ENCODE measurements at regions not wholly inside any gene's neighbourhood (a gene's known extent, or its start where the extent isn't known, plus 50 kb on each side); places are given as distances from the start of the nearest gene placed in this dataset.
"Not testable (repeated sequence)": the region's sequence is repeated elsewhere in the genome, so short reads cannot be mapped to it uniquely, and the experiment has no call there.

GRCh38 chr10:8174762-8175161, 120.3 kb downstream of the GATA3 start:
- no peak for DNase-seq

GRCh38 chr10:8177526-8177925, 123.0 kb downstream of the GATA3 start:
- DNase-seq = not testable (repeated sequence)

- DNase-seq = not testable (repeated sequence)
Measured at GRCh38 chr10:8179773-8180172, 125.3 kb downstream of the GATA3 start.

GRCh38 chr10:8180360-8181109, 126.0 kb downstream of the GATA3 start:
- no peak for DNase-seq

- no peak for DNase-seq
Measured at GRCh38 chr10:8181496-8182157, 127.1 kb downstream of the GATA3 start.

- no peak for DNase-seq
Measured at GRCh38 chr10:8182806-8183205, 128.3 kb downstream of the GATA3 start.

GRCh38 chr10:8183241-8183704, 128.8 kb downstream of the GATA3 start:
- DNase-seq = no peak

GRCh38 chr10:8187171-8187666, 132.7 kb downstream of the GATA3 start:
- no peak for DNase-seq

- no peak for DNase-seq
Measured at GRCh38 chr10:8189458-8189857, 135.0 kb downstream of the GATA3 start.

- no peak for DNase-seq
Measured at GRCh38 chr10:8192301-8192700, 137.8 kb downstream of the GATA3 start.

GRCh38 chr10:8193546-8193945, 139.1 kb downstream of the GATA3 start:
- DNase-seq = no peak

- DNase-seq = no peak
Measured at GRCh38 chr10:8194050-8194449, 139.6 kb downstream of the GATA3 start.

GRCh38 chr10:8206882-8207281, 152.4 kb downstream of the GATA3 start:
- no peak for DNase-seq

- no peak for DNase-seq
Measured at GRCh38 chr10:8211631-8212030, 157.1 kb downstream of the GATA3 start.

- no peak for DNase-seq
Measured at GRCh38 chr10:8213735-8214134, 159.2 kb downstream of the GATA3 start.

GRCh38 chr10:8214587-8214986, 160.1 kb downstream of the GATA3 start:
- no peak for DNase-seq

GRCh38 chr10:8216893-8217292, 162.4 kb downstream of the GATA3 start:
- no peak for DNase-seq

GRCh38 chr10:8221451-8221850, 167.0 kb downstream of the GATA3 start:
- DNase-seq = no peak

- no peak for DNase-seq
Measured at GRCh38 chr10:8224591-8224990, 170.1 kb downstream of the GATA3 start.

- DNase-seq = no peak
Measured at GRCh38 chr10:8225187-8225586, 170.7 kb downstream of the GATA3 start.

GRCh38 chr10:8227246-8227645, 172.8 kb downstream of the GATA3 start:
- no peak for DNase-seq

GRCh38 chr10:8229153-8229552, 174.7 kb downstream of the GATA3 start:
- DNase-seq = no peak

- DNase-seq = no peak
Measured at GRCh38 chr10:8230902-8231301, 176.4 kb downstream of the GATA3 start.

GRCh38 chr10:8233049-8233448, 178.6 kb downstream of the GATA3 start:
- no peak for DNase-seq
